ENCODE measurements at regions not wholly inside any gene's neighbourhood (a gene's known extent, or its start where the extent isn't known, plus 50 kb on each side); places are given as distances from the start of the nearest gene placed in this dataset.

DNA sequence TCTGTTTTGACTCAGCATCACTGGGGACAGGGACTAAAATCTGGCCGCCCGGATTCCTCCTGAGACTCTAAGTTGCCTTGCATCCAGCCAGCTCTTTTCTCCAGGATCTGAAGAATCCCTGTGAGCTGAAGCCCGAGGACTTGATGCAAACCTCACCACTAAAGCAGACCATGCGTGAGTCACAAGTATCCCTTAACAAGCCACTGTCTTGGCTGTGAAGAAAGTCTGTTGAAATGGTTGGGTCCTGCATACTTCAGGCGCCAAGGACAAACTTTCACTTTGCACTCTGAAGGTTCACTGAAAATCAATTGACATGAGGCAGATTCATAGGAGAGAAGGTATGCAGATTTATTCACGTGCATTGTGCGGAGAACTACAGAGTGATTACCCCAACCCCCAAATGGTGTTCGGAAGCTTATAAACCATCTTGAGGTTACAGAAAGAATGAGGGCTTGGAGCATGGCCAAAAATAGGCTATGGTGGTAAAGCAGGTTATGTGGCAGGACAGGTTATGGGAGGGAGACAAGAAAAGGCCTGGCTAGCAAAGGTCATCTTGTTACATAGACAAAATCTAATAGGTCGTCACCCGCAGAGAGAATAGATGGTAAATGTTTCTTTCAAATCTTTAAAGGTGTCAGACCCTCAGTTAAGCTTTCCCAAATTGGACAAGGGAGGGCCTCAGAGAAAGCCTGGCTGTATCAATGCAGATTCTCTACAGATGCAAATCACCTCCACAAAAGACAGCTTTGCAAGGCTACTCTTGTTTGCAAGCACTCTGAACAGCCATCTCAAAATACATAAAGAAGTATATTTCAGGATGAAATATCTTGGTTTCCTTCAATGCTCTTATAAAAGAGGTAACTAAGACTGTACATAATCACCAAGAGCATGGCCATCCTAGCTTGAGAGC is 126.3 kb upstream of the PLAAT1 start (continued):
- TF ChIP-seq EZH2 (IDR thresholded peaks at IDR 0.05; ENCODE audit: low read depth, low read length, severe bottlenecking) = no peak
- TF ChIP-seq KDM5A (IDR thresholded peaks at IDR 0.05; ENCODE audit: low read length) = no peak
- TF ChIP-seq CBX8 (IDR thresholded peaks at IDR 0.05; ENCODE audit: borderline replicate concordance, low read depth, low read length) = no peak
- TF ChIP-seq SIX5 (IDR thresholded peaks at IDR 0.05; ENCODE audit: low read depth, low read length) = no peak
